ENCODE measurements at regions not wholly inside any gene's neighbourhood (a gene's known extent, or its start where the extent isn't known, plus 50 kb on each side); places are given as distances from the start of the nearest gene placed in this dataset.

GRCh38 chr7:25765110-25765655 lies 386.8 kb upstream of the NFE2L3 start:
- Histone ChIP-seq H3K27ac (ENCODE audit: low read depth, low read length) (no peak overlapping the region), H3K4me3 (ENCODE audit: low read depth, low read length) (no peak overlapping the region), H3K27me3 (ENCODE audit: control insufficient read depth, insufficient read depth, low read length) (no peaks in the 10 kb centered on the region), H3K9me3 (ENCODE audit: control insufficient read depth, insufficient read depth, low read length) (no peaks in the 10 kb centered on the region)
- DNase-seq (ENCODE audit: low read depth, low spot score): no peak
- ChIA-PET POLR2A (no interaction called here), CTCF (interaction anchor here (0.6 to 1.1 kb wide), 3 partner anchors 10 to 1364 kb away, joined by 3 read pairs; no protein-coding TSS in a partner anchor)
- TF ChIP-seq CTCF (IDR thresholded peaks at IDR 0.05; ENCODE audit: low read depth, low read length): no peak

GRCh38 chr7:25770235-25770634 lies 381.8 kb upstream of the NFE2L3 start:
- TF ChIP-seq CTCF (IDR thresholded peaks at IDR 0.05; ENCODE audit: low read depth, low read length): no peak
- CTCF ChIA-PET: no interaction called here
- Histone ChIP-seq H3K9me3 (ENCODE audit: control insufficient read depth, insufficient read depth, low read length) (no peaks in the 10 kb centered on the region), H3K4me3 (ENCODE audit: low read depth, low read length) (no peak overlapping the region), H3K27ac (ENCODE audit: low read depth, low read length) (no peak overlapping the region), H3K27me3 (ENCODE audit: control insufficient read depth, insufficient read depth, low read length) (peaks cover 2% of the 10 kb centered on the region)
- POLR2A ChIA-PET: no interaction called here
- DNase-seq (ENCODE audit: low read depth, low spot score): no peak

- H3K27ac ChIP-seq (ENCODE audit: low read depth, low read length): no peak overlapping the region
- H3K4me3 ChIP-seq (ENCODE audit: low read depth, low read length): no peak overlapping the region
- H3K9me3 ChIP-seq (ENCODE audit: control insufficient read depth, insufficient read depth, low read length): no peaks in the 10 kb centered on the region
- H3K27me3 ChIP-seq (ENCODE audit: control insufficient read depth, insufficient read depth, low read length): peaks cover 2% of the 10 kb centered on the region
- POLR2A ChIA-PET: no interaction called here
- DNase-seq (ENCODE audit: low read depth, low spot score): no peak
- TF ChIP-seq CTCF (IDR thresholded peaks at IDR 0.05; ENCODE audit: low read depth, low read length): no peak
- CTCF ChIA-PET: interaction anchor here (0.7 kb wide), 1 partner anchor 590 kb away, joined by 3 read pairs; no protein-coding TSS in a partner anchor
Measured at GRCh38 chr7:25770670-25771069, 381.3 kb upstream of the NFE2L3 start.

GRCh38 chr7:25771491-25771890 lies 380.5 kb upstream of the NFE2L3 start:
- H3K9me3 ChIP-seq (ENCODE audit: control insufficient read depth, insufficient read depth, low read length): no peaks in the 10 kb centered on the region
- ChIA-PET POLR2A (no interaction called here), CTCF (no interaction called here)
- no peak overlapping the region for H3K27ac ChIP-seq (ENCODE audit: low read depth, low read length)
- no peak for DNase-seq (ENCODE audit: low read depth, low spot score)
- no peak for TF ChIP-seq CTCF (IDR thresholded peaks at IDR 0.05; ENCODE audit: low read depth, low read length)
- peaks cover 2% of the 10 kb centered on the region for H3K27me3 ChIP-seq (ENCODE audit: control insufficient read depth, insufficient read depth, low read length)
- no peak overlapping the region for H3K4me3 ChIP-seq (ENCODE audit: low read depth, low read length)

GRCh38 chr7:25772802-25773201 lies 379.2 kb upstream of the NFE2L3 start:
- ChIA-PET POLR2A (no interaction called here), CTCF (interaction anchor here (1.8 kb wide), 1 partner anchor 82 kb away, joined by 4 read pairs; no protein-coding TSS in a partner anchor)
- H3K27me3 ChIP-seq (ENCODE audit: control insufficient read depth, insufficient read depth, low read length): peaks cover 2% of the 10 kb centered on the region
- no peak for TF ChIP-seq CTCF (IDR thresholded peaks at IDR 0.05; ENCODE audit: low read depth, low read length)
- H3K27ac ChIP-seq (ENCODE audit: low read depth, low read length): no peak overlapping the region
- no peaks in the 10 kb centered on the region for H3K9me3 ChIP-seq (ENCODE audit: control insufficient read depth, insufficient read depth, low read length)
- no peak overlapping the region for H3K4me3 ChIP-seq (ENCODE audit: low read depth, low read length)
- DNase-seq (ENCODE audit: low read depth, low spot score): no peak

Data from AG04450 (cell line).